SK-N-SH (cell line): ENCODE measurements at regions not wholly inside any gene's neighbourhood (a gene's known extent, or its start where the extent isn't known, plus 50 kb on each side); places are given as distances from the start of the nearest gene placed in this dataset.

ENCODE experiments used
- CTCF ChIA-PET: fragments of 300-600, 350-600 bp; formaldehyde crosslinking; extraction: SDS; loops from one replicate; lab custom pipeline; 2021; lab: Yijun Ruan, JAX
- POLR2A ChIA-PET: fragments of 350-600 bp; sonication (Branson Sonifier 250); formaldehyde crosslinking; extraction: SDS; loops from one replicate; lab custom pipeline; 2020; ENCODE audit warnings: antibody characterized with exemption, inconsistent platforms; lab: Yijun Ruan, JAX
- DNase-seq: peaks from one replicate; pipeline ENCODE4 v3.0.0; 2012
- H2AFZ ChIP-seq: fragments of 200-600 bp; sonication (generic); 2 replicates; pipeline ENCODE4 v1.8.1; 2016; ENCODE audit warnings: antibody characterized with exemption, mild to moderate bottlenecking, low read depth
- H3F3A ChIP-seq: fragments of 200-600 bp; sonication (generic); replicated peaks from 2 replicates; pipeline ENCODE3; 2016; ENCODE audit warnings: antibody characterized with exemption, mild to moderate bottlenecking; ENCODE audit not compliant: insufficient read depth
- H3K27ac ChIP-seq, 2 experiments: fragments of 200-500 bp in 1 of 2; fragments of 200-600 bp in 1 of 2; sonication (Bioruptor generic) in 1 of 2; sonication (generic), shearing (Covaris generic) in 1 of 2; 2 replicates each; pipeline versions ENCODE4 v1.5.1 to v1.6.1; 2014 to 2016; ENCODE audit warnings: low read depth in 2 of 2, inconsistent platforms in 1 of 2, low read length in 1 of 2, mild to moderate bottlenecking in 1 of 2, mixed read lengths in 1 of 2
- H3K27me3 ChIP-seq: fragments of 200-600 bp; sonication (generic), shearing (Covaris generic); 2 replicates; pipeline ENCODE4 v1.6.1; 2016; ENCODE audit warnings: mixed run types; ENCODE audit not compliant: insufficient read depth
- H3K36me3 ChIP-seq, 2 experiments: fragments of 200-500 bp in 1 of 2; fragments of 200-600 bp in 1 of 2; sonication (Bioruptor generic) in 1 of 2; sonication (generic) in 1 of 2; replicated peaks in 1 of 2; 2 replicates each; pipeline versions ENCODE3 to v1.5.1; 2014 to 2016; ENCODE audit warnings: low read length in 1 of 2, mild to moderate bottlenecking in 1 of 2; ENCODE audit not compliant: insufficient read depth in 2 of 2, control insufficient read depth in 1 of 2
- H3K4me1 ChIP-seq, 2 experiments: fragments of 200-500 bp in 1 of 2; fragments of 200-600 bp in 1 of 2; sonication (Bioruptor generic) in 1 of 2; sonication (generic), shearing (Covaris generic) in 1 of 2; 2 replicates each; pipeline versions ENCODE4 v1.5.1 to v1.6.1; 2014 to 2016; ENCODE audit warnings: low read depth in 1 of 2, low read length in 1 of 2, mixed run types in 1 of 2; ENCODE audit not compliant: insufficient read depth in 2 of 2, control insufficient read depth in 1 of 2
- H3K4me2 ChIP-seq: fragments of 200-600 bp; sonication (generic), shearing (Covaris generic); 2 replicates; pipeline ENCODE4 v1.6.1; 2017; ENCODE audit warnings: mixed run types
- H3K4me3 ChIP-seq, 2 experiments: fragments of 200-500 bp in 1 of 2; fragments of 200-600 bp in 1 of 2; sonication (Bioruptor generic) in 1 of 2; sonication (generic), shearing (Covaris generic) in 1 of 2; 2 replicates each; pipeline versions ENCODE4 v1.5.1 to v1.8.1; 2014 to 2016; ENCODE audit warnings: low read depth in 2 of 2, inconsistent platforms in 1 of 2, low read length in 1 of 2, mild to moderate bottlenecking in 1 of 2, mixed read lengths in 1 of 2, moderate library complexity in 1 of 2
- H3K79me2 ChIP-seq: fragments of 200-600 bp; sonication (generic); 2 replicates; pipeline ENCODE4 v1.8.1; 2017; ENCODE audit warnings: mild to moderate bottlenecking; ENCODE audit not compliant: insufficient read depth
- H3K9ac ChIP-seq: fragments of 200-600 bp; sonication (generic); 2 replicates; pipeline ENCODE4 v1.6.1; 2017; ENCODE audit warnings: mixed run types
- H3K9me2 ChIP-seq: fragments of 200-600 bp; sonication (generic); 2 replicates; pipeline ENCODE4 v1.6.1; 2017; ENCODE audit warnings: mixed run types
- H3K9me3 ChIP-seq: fragments of 200-600 bp; sonication (generic); 2 replicates; pipeline ENCODE4 v1.6.1; 2017; ENCODE audit warnings: mixed run types, mild to moderate bottlenecking, moderate library complexity
- H4K20me1 ChIP-seq: fragments of 200-600 bp; sonication (generic); 2 replicates; pipeline ENCODE4 v1.6.1; 2017; ENCODE audit warnings: mild to moderate bottlenecking, mixed run types; ENCODE audit not compliant: insufficient read depth
- CTCF ChIP-seq: fragments of 200-600 bp; sonication (generic); IDR thresholded peaks from 2 replicates; pipeline ENCODE4 v1.6.1; 2017; ENCODE audit warnings: antibody characterized with exemption, mild to moderate bottlenecking, moderate library complexity
- FOSL2 ChIP-seq: IDR thresholded peaks from 2 replicates; pipeline ENCODE4 v1.4.0; 2012; ENCODE audit warnings: low read depth, mild to moderate bottlenecking, moderate library complexity, borderline replicate concordance
- FOXM1 ChIP-seq: IDR thresholded peaks from 2 replicates; pipeline ENCODE4 v1.4.0; 2012; ENCODE audit warnings: low read depth, mild to moderate bottlenecking
- JUND ChIP-seq: IDR thresholded peaks from 2 replicates; pipeline ENCODE4 v1.4.0; 2012
- MEF2A ChIP-seq: IDR thresholded peaks from 2 replicates; pipeline ENCODE4 v1.4.0; 2012; ENCODE audit warnings: low read depth, borderline replicate concordance
- NFIC ChIP-seq: IDR thresholded peaks from 2 replicates; pipeline ENCODE4 v1.4.0; 2012; ENCODE audit warnings: borderline replicate concordance
- PBX3 ChIP-seq: IDR thresholded peaks from 2 replicates; pipeline ENCODE4; 2012
- REST ChIP-seq: IDR thresholded peaks from 2 replicates; pipeline ENCODE4 v1.6.1; 2012; ENCODE audit warnings: mild to moderate bottlenecking, low read depth, low read length, moderate library complexity
- RFX5 ChIP-seq: IDR thresholded peaks from 2 replicates; pipeline ENCODE4 v1.6.1; 2012; ENCODE audit warnings: mild to moderate bottlenecking, improper control_type of control experiment, low read length
- RXRA ChIP-seq: IDR thresholded peaks from 2 replicates; pipeline ENCODE4 v1.4.0; 2012; ENCODE audit warnings: low read depth, mild to moderate bottlenecking, borderline replicate concordance
- TCF12 ChIP-seq: IDR thresholded peaks from 2 replicates; pipeline ENCODE4 v1.4.0; 2012
- TEAD4 ChIP-seq: IDR thresholded peaks from 2 replicates; pipeline ENCODE4 v1.4.0; 2012; ENCODE audit warnings: mild to moderate bottlenecking, borderline replicate concordance; ENCODE audit not compliant: insufficient read depth
- ZBTB33 ChIP-seq: IDR thresholded peaks from 2 replicates; pipeline ENCODE4 v1.4.0; 2012; ENCODE audit warnings: low read depth, borderline replicate concordance
- WGBS: methylation state at CpG from one replicate; pipeline ENCODE4 v1.1.6; 2017; ENCODE audit warnings: low lambda C conversion rate; 5-methylcytosine and 5-hydroxymethylcytosine counted together

GRCh38 chr11:80116796-80117195 is 676.0 kb upstream of the TENM4 start:
- H3K4me1 ChIP-seq: no peaks in the 10 kb centered on the region
- TF ChIP-seq JUND (no peak), RXRA (no peak), PBX3 (no peak), FOXM1 (no peak), TEAD4 (no peak), REST (no peak), MEF2A (no peak), ZBTB33 (no peak), TCF12 (no peak), NFIC (no peak), RFX5 (no peak), CTCF (no peak), FOSL2 (no peak)
- TF ChIP-seq, all 33 proteins: peak for 0
- Histone ChIP-seq H3K27me3 (no peaks in the 10 kb centered on the region), H3K9me3 (no peaks in the 10 kb centered on the region), H3K9ac (no peak overlapping the region), H3F3A (no peaks in the 10 kb centered on the region), H3K9me2 (no peaks in the 10 kb centered on the region), H3K27ac (no peak overlapping the region), H3K36me3 (no peaks in the 10 kb centered on the region), H3K79me2 (no peaks in the 10 kb centered on the region), H3K4me2 (no peak overlapping the region), H3K4me3 (no peak overlapping the region), H2AFZ (no peak overlapping the region), H4K20me1 (no peaks in the 10 kb centered on the region)
- no peak for DNase-seq
- 28% methylated on average over 3 of the region's 3 CpGs for WGBS
- ChIA-PET CTCF (no interaction called here), POLR2A (no interaction called here)
